ENCODE measurements at regions not wholly inside any gene's neighbourhood (a gene's known extent, or its start where the extent isn't known, plus 50 kb on each side); places are given as distances from the start of the nearest gene placed in this dataset.

DNA sequence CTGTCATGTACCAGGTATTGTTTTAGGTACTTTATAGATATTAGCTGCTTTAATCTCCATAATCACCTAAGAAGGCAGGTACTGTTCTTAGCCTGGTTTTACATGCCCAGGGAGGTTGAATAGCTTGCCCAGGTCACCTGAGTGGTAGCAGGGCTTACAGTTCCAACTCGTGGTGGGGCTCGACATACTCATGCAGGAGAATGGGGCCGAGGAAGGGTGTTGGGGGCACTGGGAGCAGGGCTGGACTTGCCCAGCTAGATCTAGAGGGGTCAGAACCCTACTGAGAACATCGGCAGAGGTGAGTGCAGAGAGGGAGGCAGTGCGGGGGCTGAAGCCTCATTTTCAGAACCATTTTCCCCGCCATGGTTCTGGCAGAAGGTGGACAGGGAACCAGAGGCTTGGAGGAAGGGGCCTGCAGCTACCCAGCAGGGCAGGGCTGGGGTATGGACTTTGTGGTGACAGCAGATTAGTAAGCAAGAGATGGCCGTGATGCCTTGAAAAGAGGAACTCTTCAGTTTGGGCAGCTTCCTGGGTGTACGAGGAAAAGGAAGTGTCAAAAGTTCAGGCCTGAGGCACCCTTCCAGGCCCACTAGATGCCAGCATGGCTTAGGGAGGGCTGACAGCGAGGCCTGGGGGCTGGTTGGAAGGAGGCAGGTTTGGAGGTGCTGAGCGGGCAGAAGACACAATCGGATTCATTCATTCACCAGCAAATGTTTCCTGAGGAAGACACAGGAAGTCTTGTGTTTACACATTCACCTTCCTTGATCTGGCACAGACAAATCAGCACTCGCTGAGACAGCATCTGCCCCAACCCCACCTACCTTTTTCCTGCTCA lies 54.7 kb upstream of the LYVE1 start:
- no peak for TF ChIP-seq POLR2A (IDR thresholded peaks at IDR 0.05)
- TF ChIP-seq, protein P1, sequence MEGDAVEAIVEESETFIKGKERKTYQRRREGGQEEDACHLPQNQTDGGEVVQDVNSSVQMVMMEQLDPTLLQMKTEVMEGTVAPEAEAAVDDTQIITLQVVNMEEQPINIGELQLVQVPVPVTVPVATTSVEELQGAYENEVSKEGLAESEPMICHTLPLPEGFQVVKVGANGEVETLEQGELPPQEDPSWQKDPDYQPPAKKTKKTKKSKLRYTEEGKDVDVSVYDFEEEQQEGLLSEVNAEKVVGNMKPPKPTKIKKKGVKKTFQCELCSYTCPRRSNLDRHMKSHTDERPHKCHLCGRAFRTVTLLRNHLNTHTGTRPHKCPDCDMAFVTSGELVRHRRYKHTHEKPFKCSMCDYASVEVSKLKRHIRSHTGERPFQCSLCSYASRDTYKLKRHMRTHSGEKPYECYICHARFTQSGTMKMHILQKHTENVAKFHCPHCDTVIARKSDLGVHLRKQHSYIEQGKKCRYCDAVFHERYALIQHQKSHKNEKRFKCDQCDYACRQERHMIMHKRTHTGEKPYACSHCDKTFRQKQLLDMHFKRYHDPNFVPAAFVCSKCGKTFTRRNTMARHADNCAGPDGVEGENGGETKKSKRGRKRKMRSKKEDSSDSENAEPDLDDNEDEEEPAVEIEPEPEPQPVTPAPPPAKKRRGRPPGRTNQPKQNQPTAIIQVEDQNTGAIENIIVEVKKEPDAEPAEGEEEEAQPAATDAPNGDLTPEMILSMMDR (IDR thresholded peaks at IDR 0.05) = no peak

Data from thyroid gland (tissue), 4 donors.